ENCODE measurements at regions not wholly inside any gene's neighbourhood (a gene's known extent, or its start where the extent isn't known, plus 50 kb on each side); places are given as distances from the start of the nearest gene placed in this dataset.

DNA sequence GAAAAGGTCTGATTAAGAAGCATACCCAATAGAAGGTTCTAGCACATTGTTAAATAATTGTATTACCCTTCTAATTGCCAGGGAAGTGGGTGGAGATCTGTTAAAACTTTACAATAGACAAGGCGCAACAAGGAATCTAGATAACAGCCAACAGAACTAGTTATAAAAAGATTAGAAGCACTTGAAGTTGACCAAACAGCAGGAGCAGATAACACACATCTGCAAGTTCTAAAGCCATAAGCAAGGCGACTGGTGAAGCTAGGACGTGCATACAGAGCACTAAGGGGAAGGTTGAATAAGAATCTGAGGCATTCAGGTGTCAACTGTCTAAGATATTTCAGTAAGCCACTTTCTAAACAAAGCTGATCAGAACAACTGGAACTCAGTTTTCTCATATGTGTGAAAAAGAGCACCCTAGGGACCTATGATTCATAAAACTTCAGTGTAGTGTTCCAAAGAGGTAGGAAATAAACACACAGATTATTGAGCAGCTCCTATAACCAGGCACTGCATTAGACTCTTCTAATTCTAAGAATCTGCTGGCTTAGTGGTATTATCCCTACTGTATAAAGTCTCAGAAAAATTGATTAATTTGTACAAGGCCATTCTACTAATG, 111.2 kb downstream of the SAMD9 start:
- TF ChIP-seq POU5F1 (IDR thresholded peaks at IDR 0.05; ENCODE audit: low read depth, low read length) (no peak), CHD1 (IDR thresholded peaks at IDR 0.05; ENCODE audit: low read depth, low read length) (no peak), EZH2 (IDR thresholded peaks at IDR 0.05; ENCODE audit: low read depth, low read length, severe bottlenecking) (no peak)
- TF ChIP-seq, protein P1, sequence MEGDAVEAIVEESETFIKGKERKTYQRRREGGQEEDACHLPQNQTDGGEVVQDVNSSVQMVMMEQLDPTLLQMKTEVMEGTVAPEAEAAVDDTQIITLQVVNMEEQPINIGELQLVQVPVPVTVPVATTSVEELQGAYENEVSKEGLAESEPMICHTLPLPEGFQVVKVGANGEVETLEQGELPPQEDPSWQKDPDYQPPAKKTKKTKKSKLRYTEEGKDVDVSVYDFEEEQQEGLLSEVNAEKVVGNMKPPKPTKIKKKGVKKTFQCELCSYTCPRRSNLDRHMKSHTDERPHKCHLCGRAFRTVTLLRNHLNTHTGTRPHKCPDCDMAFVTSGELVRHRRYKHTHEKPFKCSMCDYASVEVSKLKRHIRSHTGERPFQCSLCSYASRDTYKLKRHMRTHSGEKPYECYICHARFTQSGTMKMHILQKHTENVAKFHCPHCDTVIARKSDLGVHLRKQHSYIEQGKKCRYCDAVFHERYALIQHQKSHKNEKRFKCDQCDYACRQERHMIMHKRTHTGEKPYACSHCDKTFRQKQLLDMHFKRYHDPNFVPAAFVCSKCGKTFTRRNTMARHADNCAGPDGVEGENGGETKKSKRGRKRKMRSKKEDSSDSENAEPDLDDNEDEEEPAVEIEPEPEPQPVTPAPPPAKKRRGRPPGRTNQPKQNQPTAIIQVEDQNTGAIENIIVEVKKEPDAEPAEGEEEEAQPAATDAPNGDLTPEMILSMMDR (IDR thresholded peaks at IDR 0.05; ENCODE audit: control extremely low read depth in 1 of 3, insufficient read depth in 1 of 3, low read depth in 1 of 3, low read length in 3 of 3), result no peak
